OCI-M2 (cell line): ENCODE measurements at regions not wholly inside any gene's neighbourhood (a gene's known extent, or its start where the extent isn't known, plus 50 kb on each side); places are given as distances from the start of the nearest gene placed in this dataset.
"Not testable (repeated sequence)": the region's sequence is repeated elsewhere in the genome, so short reads cannot be mapped to it uniquely, and the experiment has no call there.

ENCODE experiments used
- DNase-seq: peaks from one replicate; lab custom pipeline; 2025; ENCODE audit not compliant: unreplicated experiment; lab: John Stamatoyannopoulos, UW

GRCh38 chr13:80555796-80556678 lies 215.1 kb upstream of the SPRY2 start:
- DNase-seq = no peak

- no peak for DNase-seq
Observed at GRCh38 chr13:80552851-80553440, 212.0 kb upstream of the SPRY2 start.

DNA sequence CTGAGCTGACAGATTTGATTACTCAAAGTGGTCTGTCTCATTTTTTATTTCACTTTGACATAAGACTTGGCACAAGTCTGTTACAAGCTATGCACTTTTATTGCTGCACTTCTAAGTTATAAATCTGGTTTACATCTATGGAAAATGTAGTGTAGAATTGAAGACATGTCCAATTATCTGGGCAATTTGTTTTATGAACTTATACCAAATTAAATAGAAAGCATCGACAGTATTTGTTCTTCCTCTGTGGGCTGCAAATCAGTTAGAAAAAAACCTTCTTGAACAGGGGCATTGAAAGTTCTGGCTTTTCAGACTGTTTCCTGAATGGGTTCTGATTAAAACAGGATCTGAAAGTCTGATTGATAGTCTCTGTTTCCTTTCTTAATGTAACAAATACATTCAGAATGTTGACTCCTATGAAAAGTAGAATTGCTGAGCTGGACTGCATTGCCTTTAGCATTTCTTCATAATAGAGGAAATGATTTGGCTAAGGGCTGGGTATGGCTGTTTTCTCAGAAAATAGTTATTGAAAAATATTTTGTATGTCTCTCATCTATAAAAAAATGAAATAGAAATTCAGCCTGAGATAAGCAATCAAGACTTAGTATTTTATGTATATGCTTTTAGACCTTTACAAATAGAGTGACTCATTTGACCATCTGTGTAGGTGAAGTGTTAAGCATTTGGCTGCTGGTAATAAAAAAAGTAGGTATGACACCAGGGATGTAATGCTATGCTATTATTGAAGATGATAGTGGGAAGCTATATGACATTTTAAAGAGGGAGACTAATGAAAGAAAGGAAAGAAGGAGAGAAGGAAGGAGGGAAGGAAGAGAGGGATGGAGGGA lies 210.9 kb upstream of the SPRY2 start:
- no peak for DNase-seq

GRCh38 chr13:80550971-80551441 lies 210.1 kb upstream of the SPRY2 start:
- DNase-seq = no peak

- no peak for DNase-seq
Observed at GRCh38 chr13:80548915-80549314, 208.0 kb upstream of the SPRY2 start.

GRCh38 chr13:80547885-80548825 lies 207.2 kb upstream of the SPRY2 start:
- DNase-seq = no peak

DNA sequence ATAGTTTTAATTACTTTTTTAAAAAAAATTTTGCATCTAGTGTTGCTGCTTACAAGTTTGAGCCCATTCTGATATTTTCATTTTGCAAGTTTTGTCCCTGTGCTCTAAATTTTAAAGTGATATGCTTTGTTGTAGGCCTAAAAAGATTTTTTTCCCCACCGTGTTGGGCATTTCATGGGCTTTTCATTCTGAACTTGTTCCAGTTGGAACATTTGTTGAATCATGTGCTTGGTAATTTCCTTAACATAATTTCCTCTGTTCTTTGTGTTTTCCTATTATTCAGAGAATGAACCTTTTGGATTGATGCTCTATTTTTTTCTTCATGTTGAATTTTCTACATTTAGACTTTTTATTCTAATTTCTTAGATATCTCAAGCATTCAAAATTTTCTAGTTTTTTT lies 206.4 kb upstream of the SPRY2 start:
- no peak for DNase-seq

DNA sequence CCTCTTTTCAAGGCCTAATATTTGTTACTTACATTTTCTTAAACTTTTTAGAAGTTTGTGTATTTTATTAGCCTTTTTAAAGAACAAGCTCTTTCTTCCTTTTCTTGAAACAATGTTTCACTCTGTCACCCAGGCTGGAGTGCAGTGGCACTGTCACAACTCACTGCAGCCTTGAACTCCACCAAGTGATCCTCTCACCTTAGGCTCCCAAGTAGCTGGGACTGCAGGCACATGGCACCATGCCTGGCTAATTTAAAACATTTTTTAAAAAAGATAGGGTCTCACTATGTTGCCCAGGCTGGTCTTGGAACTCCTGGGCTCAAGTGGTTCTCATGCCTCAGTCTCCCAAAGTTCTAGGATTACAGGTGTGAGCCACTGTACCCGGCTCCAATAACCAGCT lies 192.2 kb upstream of the SPRY2 start:
- no peak for DNase-seq

GRCh38 chr13:80530902-80531301 lies 190.0 kb upstream of the SPRY2 start:
- DNase-seq = no peak

GRCh38 chr13:80530191-80530590 lies 189.3 kb upstream of the SPRY2 start:
- DNase-seq = no peak

DNA sequence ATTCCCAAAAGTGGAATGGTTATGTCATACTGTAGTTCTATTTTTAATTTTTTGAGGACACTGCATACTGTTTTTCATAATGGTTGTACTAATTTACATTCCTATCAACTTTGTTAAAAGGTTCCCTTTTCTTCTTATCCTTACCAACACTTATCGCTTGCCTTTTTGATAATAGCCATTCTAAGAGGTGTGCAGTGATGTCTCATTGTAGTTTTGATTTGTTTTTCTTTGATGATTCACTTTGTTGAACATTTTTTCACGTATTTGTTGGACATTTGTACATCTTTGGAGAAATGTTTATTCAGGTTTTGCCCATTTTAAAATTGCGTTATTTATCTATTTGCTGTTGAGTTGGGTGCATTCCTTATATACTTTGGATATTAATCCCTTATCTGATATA lies 188.8 kb upstream of the SPRY2 start:
- DNase-seq = no peak

DNA sequence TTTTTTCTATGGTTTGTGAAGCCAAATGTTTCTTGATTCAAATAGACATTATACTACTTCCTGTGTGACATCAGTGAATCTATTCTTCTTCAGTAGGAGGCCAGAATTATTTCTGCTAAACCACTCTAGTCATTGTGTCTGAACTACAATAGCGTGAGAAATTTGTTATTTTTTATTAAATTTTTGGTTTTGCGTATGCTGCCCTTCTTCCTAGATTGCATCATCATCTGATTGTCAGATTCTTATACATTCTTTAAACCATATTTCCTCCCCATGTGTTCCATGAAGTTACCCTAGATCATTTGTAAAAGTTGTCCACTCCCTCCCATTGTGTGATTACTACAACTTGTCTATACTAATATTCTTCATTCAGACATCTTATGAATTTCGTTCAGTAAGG lies 187.8 kb upstream of the SPRY2 start:
- no peak for DNase-seq

DNA sequence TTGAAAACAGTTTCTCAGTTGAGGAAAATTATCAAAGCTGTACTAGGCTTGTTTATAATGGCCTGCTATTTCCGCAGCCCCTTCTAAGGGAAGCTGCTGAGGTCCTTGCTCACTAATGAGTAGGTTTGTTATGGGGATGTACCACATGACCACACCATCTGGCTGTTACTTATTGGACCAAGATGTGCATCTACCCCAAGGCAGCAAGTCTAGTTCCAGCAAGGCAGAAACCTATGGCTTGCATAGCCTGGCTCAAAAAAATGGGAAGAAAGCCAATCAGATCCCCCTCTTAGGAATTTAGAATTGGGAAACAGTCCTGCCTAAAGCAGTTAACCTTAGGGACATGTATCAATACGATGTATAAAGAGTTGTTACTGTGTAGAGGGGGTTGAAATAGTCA lies 186.5 kb upstream of the SPRY2 start:
- DNase-seq = no peak

DNA sequence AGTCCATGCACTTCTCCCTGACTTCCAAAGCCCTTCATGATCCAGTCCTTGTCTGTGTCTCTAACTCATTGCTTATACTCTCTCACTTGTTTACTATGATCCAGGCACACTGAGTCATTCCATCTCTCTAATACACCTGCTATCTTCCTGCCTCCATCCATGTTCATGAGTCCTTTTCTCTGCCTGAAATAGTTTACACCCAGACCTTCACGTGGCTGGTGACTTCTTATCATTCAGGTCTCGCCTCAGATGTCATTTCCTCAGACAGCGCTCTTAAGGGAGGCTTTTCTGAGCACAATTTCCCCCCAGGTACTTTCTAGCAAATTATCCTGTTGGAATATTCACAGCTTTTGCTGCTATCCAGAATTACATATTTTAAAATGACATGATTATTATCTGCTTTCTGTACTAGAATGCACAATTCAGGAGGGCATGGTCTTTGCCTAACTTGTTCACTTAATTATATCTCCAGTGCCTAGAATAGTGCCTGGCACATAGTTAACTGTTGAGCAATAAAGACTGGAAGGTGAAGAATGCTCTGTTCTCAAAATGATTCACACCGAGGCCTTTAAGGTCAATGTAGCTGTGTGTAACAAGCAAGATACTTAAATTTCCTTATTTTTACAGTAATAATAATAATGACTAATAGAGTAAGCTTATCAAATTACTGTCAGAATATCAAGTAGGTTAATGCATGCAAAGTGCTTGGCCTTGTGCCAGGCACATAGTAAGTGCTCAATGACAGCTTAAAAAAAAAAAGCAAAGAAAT lies 183.7 kb upstream of the SPRY2 start:
- no peak for DNase-seq

GRCh38 chr13:80523134-80523533 lies 182.2 kb upstream of the SPRY2 start:
- no peak for DNase-seq

- not testable (repeated sequence) for DNase-seq
Observed at GRCh38 chr13:80522463-80522862, 181.5 kb upstream of the SPRY2 start.

- no peak for DNase-seq
Observed at GRCh38 chr13:80516818-80517348, 176.0 kb upstream of the SPRY2 start.

GRCh38 chr13:80515296-80515695 lies 174.4 kb upstream of the SPRY2 start:
- no peak for DNase-seq

GRCh38 chr13:80513196-80513595 lies 172.3 kb upstream of the SPRY2 start:
- DNase-seq = no peak

DNA sequence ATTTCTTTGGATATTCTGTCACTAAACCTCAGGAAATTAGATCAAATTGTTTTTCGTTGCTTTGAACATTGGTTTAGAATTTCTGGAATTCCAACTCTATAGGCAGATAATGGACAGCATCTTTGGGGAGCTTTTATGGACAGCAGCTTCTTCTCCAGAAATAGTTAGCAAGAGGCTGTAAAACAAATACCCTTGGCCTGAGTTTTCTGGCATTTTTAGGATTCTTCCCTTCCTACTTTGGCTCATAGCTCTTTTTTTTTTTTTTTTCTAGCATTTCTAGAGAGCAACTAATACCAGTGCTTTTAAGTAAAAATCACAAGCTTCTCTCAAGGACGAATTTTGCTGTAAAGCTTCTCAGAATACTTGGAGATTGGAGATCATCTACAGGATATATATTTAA lies 169.8 kb upstream of the SPRY2 start:
- DNase-seq = no peak
